HuH-7 (cell line): ENCODE measurements at regions not wholly inside any gene's neighbourhood (a gene's known extent, or its start where the extent isn't known, plus 50 kb on each side); places are given as distances from the start of the nearest gene placed in this dataset.
"Not testable (repeated sequence)": the region's sequence is repeated elsewhere in the genome, so short reads cannot be mapped to it uniquely, and the experiment has no call there.

Source experiments
- DNase-seq: peaks from one replicate; pipeline ENCODE4 v3.0.0; 2011; ENCODE audit warnings: low spot score

GRCh38 chr15:30030345-30030744 lies 52.4 kb upstream of the GOLGA8J start:
- no peak for DNase-seq

GRCh38 chr15:30023798-30024295 lies 58.9 kb upstream of the GOLGA8J start:
- no peak for DNase-seq

- DNase-seq = no peak
Measured at GRCh38 chr15:30010746-30011145, 72.0 kb upstream of the GOLGA8J start.

DNA sequence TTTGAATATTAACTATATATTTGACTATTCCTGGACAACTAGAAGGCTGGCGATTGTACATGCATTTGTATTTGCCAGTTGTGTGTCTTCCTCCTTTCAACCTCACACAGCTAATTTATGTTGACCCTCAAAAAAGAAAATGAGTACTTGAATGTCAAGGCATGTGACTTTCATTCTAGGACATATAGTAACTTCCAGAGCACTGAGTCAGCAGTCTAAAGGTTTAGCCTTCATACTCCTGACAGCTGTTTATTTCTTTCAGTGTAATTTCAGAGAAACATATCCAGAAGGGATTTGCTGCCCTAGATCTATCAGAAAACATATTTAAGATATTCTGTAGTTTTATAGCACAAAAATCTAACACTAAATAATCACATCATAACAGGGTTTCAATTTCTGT lies 74.6 kb upstream of the GOLGA8J start:
- DNase-seq = no peak

- no peak for DNase-seq
Measured at GRCh38 chr15:30001602-30002001, 81.2 kb upstream of the GOLGA8J start.

DNA sequence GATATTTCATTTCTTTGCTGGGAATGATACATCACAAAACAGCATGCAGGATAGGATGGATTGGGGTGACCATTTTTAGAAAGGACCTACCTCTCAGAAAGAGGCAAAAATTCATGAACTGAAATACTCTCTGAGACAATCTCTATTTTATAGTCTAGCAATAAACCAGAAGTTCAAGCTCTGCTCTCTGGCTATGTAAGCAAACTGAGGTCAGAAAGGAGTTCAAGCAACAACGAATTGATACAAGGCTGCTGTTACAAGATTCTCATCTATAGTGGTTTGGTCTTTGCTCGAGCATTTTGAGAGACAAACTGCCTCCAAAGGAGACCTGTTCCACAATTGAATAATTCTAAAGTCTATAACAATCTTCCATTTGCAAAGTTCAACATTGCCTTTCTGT lies 84.7 kb upstream of the GOLGA8J start:
- DNase-seq = no peak

GRCh38 chr15:29997499-29997898 lies 85.3 kb upstream of the GOLGA8J start:
- DNase-seq = no peak

DNA sequence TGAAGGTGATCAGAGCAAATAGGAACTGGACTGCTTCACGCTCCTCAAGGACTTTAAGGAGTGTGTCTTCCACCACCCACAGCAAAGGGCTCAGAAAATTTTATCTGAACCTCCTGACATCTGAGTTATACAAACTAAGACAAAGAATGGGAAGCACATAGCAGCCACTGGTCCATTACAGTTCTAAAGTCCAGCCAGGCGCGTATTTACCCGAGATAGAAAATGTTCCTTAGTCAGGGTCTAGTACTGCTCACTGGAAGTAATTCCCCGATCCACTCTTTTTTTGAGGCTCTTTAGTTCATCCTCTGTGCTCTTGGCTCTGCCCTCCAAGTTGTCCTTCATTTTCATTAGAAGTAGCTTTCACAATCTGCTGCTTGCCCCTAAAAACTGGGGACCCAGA lies 88.5 kb upstream of the GOLGA8J start:
- DNase-seq = no peak

GRCh38 chr15:29990954-29991353 lies 91.8 kb upstream of the GOLGA8J start:
- no peak for DNase-seq

DNA sequence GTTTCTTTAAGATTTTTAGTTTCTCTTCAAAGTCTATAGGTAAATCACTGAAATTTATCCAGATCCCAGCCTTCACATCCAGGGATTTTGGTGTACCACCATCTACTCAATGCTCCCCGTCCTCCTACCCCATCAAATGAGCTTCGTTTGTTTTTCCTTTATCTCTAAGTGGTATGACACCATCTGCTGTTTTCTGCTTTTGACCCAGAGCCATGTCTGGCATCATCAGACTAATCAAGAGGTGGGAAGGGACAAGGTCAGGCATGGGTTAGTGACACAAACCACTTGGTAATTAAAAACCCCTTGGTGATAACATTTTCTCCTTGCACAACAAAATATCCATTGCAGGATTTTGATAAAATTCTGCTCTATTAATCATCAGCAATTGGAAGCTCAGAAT lies 92.7 kb upstream of the GOLGA8J start:
- no peak for DNase-seq

DNA sequence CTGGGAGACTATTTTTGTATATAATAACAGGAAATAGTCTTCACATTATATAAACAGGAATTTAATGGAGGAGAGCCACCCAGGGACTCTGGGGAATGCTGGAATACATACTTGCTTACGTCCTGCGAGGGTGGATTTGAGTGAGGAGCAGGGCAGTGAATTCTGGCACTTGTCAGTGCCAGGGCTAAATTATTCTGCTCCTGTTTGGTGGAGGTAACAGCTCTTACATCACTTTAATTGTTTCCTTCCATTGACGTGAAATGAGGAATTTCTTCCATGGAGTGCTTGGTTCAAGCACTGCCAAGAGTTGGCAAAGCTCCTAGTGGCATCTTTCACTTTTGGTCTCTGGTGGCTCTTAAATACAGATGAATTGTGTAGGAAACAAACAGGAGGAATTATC lies 94.1 kb upstream of the GOLGA8J start:
- no peak for DNase-seq

GRCh38 chr15:29986946-29987345 lies 95.8 kb upstream of the GOLGA8J start:
- DNase-seq = no peak

DNA sequence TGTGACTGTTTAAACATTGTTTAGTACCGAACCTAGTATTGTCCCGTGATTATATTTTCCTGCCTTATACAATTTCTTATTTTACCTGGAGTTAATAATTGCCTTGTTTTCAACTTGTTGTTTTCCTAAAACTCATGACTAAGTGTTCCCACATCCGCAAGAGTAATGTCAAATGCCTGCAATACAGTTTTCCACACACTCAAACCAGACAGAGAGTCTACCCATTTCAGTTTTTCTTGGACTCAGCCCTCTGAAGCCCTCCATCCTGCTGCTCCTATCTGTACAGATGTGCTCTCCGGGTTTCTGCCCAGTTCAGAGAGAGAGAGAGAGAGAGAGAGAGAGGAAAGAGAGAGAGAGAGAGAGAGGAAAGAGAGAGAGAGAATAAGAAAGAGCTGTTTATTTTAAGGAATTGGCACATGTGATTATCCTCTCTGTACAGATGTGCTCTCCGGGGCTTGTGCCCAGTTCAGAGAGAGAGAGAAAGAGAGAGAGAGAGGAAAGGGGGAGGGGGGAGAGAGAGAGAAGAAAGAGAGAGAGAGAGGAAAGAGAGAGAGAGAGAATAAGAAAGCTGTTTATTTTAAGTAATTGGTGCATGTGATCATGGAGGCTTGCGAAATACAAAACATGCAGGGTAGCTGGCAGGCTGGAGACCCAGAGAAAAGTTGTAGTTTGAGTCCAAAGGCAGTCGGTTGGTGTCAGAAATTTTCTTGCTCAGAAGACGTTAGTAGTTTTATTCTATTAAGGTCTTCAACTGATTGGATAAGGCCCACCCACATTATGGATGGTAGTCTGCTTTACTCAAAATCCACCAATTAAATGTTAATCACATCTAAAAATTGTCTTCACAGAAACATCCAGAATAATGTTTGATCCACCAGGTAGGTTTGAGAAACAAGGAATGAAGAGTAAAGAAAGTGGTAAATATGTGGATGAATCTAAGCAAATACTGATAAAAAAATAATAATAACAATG lies 104.1 kb upstream of the GOLGA8J start:
- DNase-seq = no peak

- not testable (repeated sequence) for DNase-seq
Measured at GRCh38 chr15:29974056-29974455, 108.7 kb upstream of the GOLGA8J start.

DNA sequence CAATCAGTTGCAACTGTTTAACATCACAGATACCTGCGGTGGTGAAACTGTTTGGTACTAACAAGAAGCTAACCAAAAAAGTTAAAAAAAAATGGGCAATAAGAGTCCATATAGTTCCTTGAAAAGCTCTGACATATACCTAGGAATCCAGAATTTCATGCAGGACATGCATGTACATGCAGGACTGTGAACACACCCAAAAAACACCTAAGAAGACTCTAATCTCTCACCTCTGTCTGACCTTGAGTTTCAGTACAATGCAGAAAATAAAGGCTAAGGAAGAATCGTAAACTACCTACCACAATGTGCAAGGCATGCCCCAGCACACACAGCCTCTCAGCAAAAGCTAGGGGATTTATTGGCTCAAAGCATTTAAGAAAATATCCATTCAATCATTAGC lies 110.7 kb upstream of the GOLGA8J start:
- DNase-seq = no peak

GRCh38 chr15:29970402-29970695 lies 112.4 kb upstream of the GOLGA8J start:
- DNase-seq = peak; percentile 44

DNA sequence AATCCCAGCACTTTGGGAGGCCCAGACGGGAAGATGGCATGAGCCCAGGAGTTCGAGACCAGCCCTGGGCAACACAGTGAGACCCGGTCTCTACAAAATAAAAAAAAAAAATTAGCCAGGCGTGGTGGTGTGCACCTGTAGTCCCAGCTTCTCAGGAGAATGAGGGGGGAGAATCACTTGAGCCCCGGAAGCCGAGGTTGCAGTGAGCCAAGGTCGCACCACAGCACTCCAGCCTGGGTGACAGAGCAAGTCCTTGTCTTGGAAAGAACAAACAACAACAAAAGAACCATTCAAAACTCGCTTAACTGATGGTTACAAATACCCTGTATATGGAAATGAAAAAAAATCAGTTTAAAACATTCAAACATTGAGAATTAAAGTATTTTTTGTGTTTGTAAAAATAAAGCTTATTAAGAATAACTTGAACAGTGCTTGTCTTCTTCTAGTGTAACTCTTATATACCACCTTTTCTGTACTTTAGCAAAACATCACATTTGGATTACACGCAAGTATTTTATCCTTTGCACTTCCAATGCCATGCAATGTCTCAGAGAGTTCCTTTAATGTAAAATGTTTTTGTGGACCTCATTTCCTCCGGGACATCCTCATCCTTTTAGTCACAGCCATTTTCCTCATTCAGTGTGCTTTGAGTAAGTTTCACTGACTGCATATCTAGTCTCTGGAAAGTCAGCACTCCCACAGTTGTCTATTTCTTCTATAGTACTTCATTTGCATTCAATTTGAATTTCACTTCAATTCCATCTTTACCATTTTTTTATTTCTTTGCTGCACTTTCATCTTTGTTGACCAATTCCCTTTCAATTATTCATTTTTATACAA lies 113.0 kb upstream of the GOLGA8J start:
- DNase-seq = no peak

- DNase-seq = no peak
Measured at GRCh38 chr15:29968895-29969561, 113.7 kb upstream of the GOLGA8J start.

DNA sequence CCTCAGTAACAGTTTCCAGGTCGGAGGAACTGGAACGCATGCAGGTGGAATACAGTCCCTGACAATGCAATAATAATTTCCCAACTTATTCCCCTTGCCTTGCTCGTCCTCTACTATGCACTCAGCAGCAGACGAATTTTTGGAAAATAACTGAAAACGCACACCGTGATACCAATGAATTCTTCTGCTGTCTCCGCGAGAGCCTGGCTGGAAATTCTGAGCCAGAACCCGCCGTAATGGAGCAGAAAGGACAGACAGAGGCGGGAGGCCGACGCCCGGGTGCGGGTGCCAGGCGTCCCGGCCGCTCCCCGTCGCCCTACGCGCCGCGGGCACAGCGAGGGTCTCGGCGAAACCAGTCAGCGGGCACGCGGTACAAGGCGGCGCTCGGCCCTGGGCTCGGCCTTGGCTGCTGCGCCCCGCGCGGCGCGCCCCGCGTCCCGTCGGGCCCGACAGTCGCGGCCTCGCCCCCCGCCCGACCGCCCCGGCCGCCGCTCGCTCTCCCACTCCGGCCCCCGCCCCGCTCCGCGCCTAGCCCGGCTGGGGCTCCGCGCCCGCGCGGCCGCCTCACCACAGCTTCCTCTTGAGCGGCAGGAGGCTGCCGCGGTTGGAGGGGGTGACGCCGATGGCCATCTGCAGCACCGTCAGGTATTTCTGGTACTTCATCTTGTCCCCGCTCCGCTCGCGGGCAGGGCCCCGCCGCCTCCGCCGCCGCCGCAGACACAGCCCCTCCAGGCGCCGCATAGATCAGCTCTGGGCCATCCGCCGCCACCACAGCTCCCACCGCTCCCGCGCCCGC lies 114.5 kb upstream of the GOLGA8J start:
- DNase-seq = no peak

GRCh38 chr15:29962407-29962806 lies 120.3 kb upstream of the GOLGA8J start:
- DNase-seq = no peak

DNA sequence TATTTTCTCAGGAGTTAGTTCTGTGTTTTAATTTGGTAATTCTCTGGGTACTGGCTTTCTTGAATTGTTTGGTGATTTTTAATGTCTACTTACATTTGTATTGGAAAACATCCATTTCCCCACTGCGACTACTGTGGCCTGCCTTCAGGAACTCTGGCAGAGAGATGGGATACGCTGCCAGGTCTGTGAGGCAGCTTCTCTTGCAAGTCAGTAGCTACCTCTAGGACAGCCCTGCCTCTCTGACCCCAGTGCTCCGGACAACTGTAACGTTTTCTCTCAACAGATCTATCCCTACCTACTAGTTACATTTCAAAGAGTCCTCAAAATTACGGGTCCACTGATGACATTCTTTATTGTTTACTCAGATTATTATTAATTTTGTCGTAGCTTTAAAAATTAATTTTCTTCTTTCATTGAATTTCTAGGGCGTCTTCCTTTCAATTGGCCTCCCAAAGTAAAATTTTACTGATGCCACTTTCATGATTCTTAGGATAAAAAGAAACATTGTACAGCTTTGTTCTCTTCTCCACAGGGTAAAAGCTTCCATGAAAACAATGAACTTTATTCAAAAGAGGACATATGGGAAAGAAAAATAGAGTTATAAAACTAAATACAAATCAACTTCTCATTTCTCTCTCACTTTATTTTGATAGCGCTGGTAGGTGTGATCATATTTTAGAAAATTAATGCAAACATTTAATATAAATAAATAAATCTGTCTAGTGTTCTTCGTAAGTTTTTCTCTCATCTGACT lies 123.2 kb upstream of the GOLGA8J start:
- DNase-seq = no peak
